Ascending aorta (tissue), 2 donors: ENCODE measurements at regions not wholly inside any gene's neighbourhood (a gene's known extent, or its start where the extent isn't known, plus 50 kb on each side); places are given as distances from the start of the nearest gene placed in this dataset.

ENCODE experiments used
- DNase-seq, 2 donors: peaks; one replicate each; pipeline ENCODE4 v3.0.0-alpha.2; 2019; ENCODE audit warnings: low spot score in 2 of 2
- H3K27ac ChIP-seq, 2 donors: fragments of 200-600 bp; sonication (generic); one replicate each; pipeline ENCODE4 v1.5.1; 2016 to 2017; ENCODE audit warnings: mild to moderate bottlenecking in 1 of 2
- H3K27me3 ChIP-seq: fragments of 200-600 bp; sonication (generic); one replicate; pipeline ENCODE4 v1.5.1; 2017
- H3K36me3 ChIP-seq, 2 donors: fragments of 200-600 bp; sonication (generic); one replicate each; pipeline ENCODE4 v1.5.1; 2016
- H3K4me1 ChIP-seq, 2 donors: fragments of 200-600 bp; sonication (generic); one replicate each; pipeline ENCODE4 v1.5.1; 2016 to 2017; ENCODE audit warnings: mild to moderate bottlenecking in 1 of 2
- H3K4me3 ChIP-seq, 2 donors: fragments of 200-600 bp; sonication (generic); one replicate each; pipeline ENCODE4 v1.5.1; 2016 to 2017; ENCODE audit warnings: mild to moderate bottlenecking in 1 of 2
- H3K9me3 ChIP-seq, 2 donors: fragments of 200-600 bp; sonication (generic); one replicate each; pipeline ENCODE4 v1.5.1; 2016
- intact Hi-C: fragments of 100-400 bp; cut with DNase I; formaldehyde crosslinking; loops from one replicate; pipeline ENCODE4 v1.15.1; 2023
- TF ChIP-seq, protein P1 (sequence below), 3 experiments: fragments of 200-600 bp in 2 of 3; fragments of 450-650 bp in 1 of 3; sonication (generic) in 2 of 3; IDR thresholded peaks; one replicate each; pipeline ENCODE4 v1.5.1; 2016 to 2019; ENCODE audit warnings: antibody characterized with exemption in 3 of 3, mild to moderate bottlenecking in 1 of 3, moderate library complexity in 1 of 3

DNA sequence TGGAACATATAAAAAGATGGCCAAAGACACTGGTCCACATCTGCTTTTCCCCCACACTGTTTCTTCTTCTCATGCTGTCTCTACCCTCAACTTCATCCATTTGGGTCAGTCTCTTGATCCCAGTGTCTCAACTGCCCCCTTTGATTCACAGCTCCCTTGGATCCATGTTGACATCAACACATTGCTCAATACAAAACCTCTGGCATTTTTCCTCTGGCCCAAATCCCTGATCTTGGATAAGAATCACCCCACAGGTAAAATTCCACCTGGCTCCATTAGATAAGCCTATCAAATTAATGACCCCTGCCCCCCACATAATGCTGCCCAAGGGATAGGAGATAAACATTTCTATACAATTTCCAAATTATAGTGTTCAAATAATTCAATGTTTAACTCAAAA lies 229.8 kb downstream of the TLE1 start:
- H3K27me3 ChIP-seq: no peaks in the 10 kb centered on the region
- no peak overlapping the region for H3K27ac ChIP-seq
- intact Hi-C loops: no loop called here
- TF ChIP-seq, protein P1, sequence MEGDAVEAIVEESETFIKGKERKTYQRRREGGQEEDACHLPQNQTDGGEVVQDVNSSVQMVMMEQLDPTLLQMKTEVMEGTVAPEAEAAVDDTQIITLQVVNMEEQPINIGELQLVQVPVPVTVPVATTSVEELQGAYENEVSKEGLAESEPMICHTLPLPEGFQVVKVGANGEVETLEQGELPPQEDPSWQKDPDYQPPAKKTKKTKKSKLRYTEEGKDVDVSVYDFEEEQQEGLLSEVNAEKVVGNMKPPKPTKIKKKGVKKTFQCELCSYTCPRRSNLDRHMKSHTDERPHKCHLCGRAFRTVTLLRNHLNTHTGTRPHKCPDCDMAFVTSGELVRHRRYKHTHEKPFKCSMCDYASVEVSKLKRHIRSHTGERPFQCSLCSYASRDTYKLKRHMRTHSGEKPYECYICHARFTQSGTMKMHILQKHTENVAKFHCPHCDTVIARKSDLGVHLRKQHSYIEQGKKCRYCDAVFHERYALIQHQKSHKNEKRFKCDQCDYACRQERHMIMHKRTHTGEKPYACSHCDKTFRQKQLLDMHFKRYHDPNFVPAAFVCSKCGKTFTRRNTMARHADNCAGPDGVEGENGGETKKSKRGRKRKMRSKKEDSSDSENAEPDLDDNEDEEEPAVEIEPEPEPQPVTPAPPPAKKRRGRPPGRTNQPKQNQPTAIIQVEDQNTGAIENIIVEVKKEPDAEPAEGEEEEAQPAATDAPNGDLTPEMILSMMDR (IDR thresholded peaks at IDR 0.05): no peak
- DNase-seq: no peak
- H3K4me3 ChIP-seq: no peak overlapping the region
- H3K4me1 ChIP-seq: peaks cover 0 to 11% of the 10 kb centered on the region in 2 donors
- H3K36me3 ChIP-seq: no peaks in the 10 kb centered on the region
- H3K9me3 ChIP-seq: no peaks in the 10 kb centered on the region

DNA sequence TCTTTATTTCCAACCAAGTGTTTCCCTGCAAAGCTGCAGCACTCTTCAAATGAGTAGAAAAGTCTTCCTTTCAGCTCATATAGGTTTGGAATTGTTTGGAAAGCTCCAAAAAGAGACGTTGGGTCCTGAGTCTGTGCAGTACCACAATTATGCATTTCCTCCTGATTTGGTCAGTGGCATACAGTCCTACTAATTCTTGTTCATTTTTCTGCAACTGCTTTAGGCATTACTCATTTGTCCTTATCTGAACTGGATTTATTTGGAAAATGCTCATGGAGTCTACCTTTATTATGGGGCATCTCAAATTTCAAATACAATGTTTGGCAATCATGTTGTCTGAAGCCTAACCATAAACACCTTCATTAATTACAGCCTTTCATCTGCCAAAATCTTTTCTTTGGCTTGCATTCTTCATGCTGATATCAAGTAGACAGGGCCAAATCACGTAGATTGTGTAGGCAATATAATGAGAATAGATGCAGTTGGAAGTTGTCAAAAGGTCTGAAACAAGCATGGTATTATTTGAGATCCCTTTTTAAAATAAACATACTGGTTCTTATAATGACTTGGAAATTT lies 232.8 kb downstream of the TLE1 start:
- intact Hi-C loops: no loop called here
- H3K27me3 ChIP-seq: no peaks in the 10 kb centered on the region
- peaks cover 0 to 11% of the 10 kb centered on the region in 2 donors for H3K4me1 ChIP-seq
- no peak overlapping the region for H3K27ac ChIP-seq
- no peaks in the 10 kb centered on the region for H3K36me3 ChIP-seq
- DNase-seq: no peak
- TF ChIP-seq, protein P1 (IDR thresholded peaks at IDR 0.05): no peak
- H3K4me3 ChIP-seq: no peak overlapping the region
- H3K9me3 ChIP-seq: no peaks in the 10 kb centered on the region

DNA sequence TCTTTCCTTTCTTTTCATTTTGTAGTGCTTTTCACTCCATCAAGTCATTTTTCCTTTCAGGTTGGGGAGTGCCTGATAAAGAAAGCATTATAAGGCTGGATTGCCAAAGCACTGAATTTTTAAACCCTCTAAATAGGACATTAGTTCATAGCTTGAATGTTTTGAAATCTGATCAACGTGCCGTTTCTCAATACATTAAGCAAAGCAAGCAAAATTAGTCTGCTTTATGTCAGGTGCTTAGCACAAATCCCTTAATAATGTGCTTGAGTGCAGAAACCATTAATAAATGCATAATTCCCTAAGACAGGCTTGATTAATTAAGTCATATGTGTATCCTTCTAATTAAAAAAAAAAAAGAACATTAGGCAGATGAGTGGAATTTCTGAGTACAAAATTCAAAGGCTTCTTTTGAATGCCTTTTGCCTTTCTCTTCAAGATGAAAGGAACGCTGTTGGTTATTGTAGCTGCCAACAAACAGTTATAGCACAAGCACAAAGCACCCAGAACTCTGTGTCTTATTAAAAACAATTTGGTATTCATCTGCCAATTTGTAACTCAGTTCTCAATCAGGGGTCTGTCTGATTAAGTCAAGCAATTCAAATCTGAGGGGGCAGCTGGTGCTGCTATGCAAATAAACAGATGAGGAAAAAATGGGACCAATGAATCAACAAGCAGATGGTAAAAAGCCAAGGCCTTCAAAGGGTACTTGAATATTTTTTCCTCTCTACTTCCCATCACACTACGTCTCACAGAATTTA lies 233.7 kb downstream of the TLE1 start:
- H3K9me3 ChIP-seq: no peaks in the 10 kb centered on the region
- TF ChIP-seq, protein P1 (IDR thresholded peaks at IDR 0.05): no peak
- no peaks in the 10 kb centered on the region for H3K27me3 ChIP-seq
- no peak overlapping the region for H3K27ac ChIP-seq
- H3K36me3 ChIP-seq: no peaks in the 10 kb centered on the region
- H3K4me1 ChIP-seq: peaks cover 0 to 11% of the 10 kb centered on the region in 2 donors
- H3K4me3 ChIP-seq: no peak overlapping the region
- intact Hi-C loops: no loop called here
- DNase-seq: no peak

DNA sequence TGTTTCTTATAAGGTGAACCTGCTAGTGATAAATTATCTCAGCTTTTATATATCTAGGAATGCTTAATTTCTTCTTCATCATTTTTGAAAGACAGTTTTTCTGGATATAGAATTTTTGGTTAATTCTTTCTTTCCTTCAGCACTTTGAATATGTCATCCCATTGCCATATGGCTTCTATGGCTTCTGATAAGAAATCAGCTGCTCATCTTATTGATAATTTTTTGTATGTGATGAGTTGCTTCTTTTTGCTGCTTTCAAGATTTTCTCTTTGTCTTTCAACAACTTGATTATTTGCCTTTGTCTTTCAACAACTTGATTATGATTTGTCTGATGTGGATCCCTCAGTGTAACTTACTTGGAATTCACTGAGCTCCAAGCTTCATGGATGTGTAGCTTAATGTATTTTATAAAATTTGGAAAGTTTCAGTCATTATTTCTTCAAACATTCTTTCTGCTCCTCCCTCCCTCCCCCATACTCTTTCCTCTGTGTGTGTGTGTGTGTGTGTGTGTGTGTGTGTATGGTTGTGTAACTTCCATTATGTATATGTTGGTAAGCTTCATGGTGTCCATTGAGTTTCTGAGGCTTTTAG lies 243.9 kb downstream of the TLE1 start:
- peaks cover 0 to 23% of the 10 kb centered on the region in 2 donors for H3K9me3 ChIP-seq

DNA sequence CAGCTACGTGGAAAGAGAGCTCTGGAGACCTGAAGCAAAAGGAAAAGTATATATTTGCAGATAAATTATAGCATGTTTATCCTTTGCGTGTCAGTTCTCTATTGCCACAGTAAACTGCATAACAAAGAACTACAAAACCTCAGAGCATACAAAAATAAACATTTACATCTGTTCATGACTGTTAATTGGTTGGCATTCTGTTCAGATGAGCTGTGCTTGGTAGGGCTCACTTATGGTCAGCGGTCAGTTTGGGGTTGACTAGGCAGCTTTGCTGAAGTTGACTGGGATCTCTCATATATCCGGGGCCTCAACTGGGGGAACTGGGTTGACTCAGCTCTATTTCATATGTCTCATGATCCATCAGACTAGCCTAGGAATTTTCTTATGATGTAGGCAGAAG lies 257.7 kb downstream of the TLE1 start:
- no peak for DNase-seq
- intact Hi-C loops: no loop called here
- Histone ChIP-seq H3K4me1 (no peaks in the 10 kb centered on the region), H3K27ac (no peak overlapping the region), H3K4me3 (no peak overlapping the region), H3K9me3 (peaks cover 0 to 19% of the 10 kb centered on the region in 2 donors), H3K27me3 (no peaks in the 10 kb centered on the region), H3K36me3 (no peaks in the 10 kb centered on the region)
- TF ChIP-seq, protein P1 (IDR thresholded peaks at IDR 0.05): no peak

More for the DNA sequence above, 243.9 kb downstream of the TLE1 start:
- Histone ChIP-seq H3K4me3 (no peak overlapping the region), H3K4me1 (no peaks in the 10 kb centered on the region), H3K27ac (no peak overlapping the region), H3K36me3 (no peaks in the 10 kb centered on the region), H3K27me3 (no peaks in the 10 kb centered on the region)
- intact Hi-C loops: no loop called here
- TF ChIP-seq, protein P1 (IDR thresholded peaks at IDR 0.05): no peak
- DNase-seq: no peak
